Trophoblast cell (in vitro differentiated cells and primary cell): ENCODE measurements at regions not wholly inside any gene's neighbourhood (a gene's known extent, or its start where the extent isn't known, plus 50 kb on each side); places are given as distances from the start of the nearest gene placed in this dataset.

Experiments
- DNase-seq, 2 donors: peaks; one replicate each; pipeline ENCODE4 v3.0.0-alpha.2; 2016
- H2AFZ ChIP-seq: 2 replicates; pipeline ENCODE4 v1.6.1; 2013; ENCODE audit warnings: low read length, moderate library complexity, mild to moderate bottlenecking; ENCODE audit not compliant: insufficient read depth, poor library complexity
- H2AK5ac ChIP-seq: 2 replicates; pipeline ENCODE4 v1.6.1; 2013; ENCODE audit warnings: mild to moderate bottlenecking, low read length
- H2BK120ac ChIP-seq: 2 replicates; pipeline ENCODE4 v1.6.1; 2013; ENCODE audit warnings: low read length, mild to moderate bottlenecking, moderate library complexity; ENCODE audit not compliant: insufficient read depth, poor library complexity
- H2BK12ac ChIP-seq: 2 replicates; pipeline ENCODE4 v1.6.1; 2013; ENCODE audit warnings: mild to moderate bottlenecking, low read length, moderate library complexity
- H2BK5ac ChIP-seq: 2 replicates; pipeline ENCODE4 v1.6.1; 2013; ENCODE audit warnings: low read length, low read depth, moderate library complexity, mild to moderate bottlenecking; ENCODE audit not compliant: poor library complexity
- H3K14ac ChIP-seq: 2 replicates; pipeline ENCODE4 v1.6.1; 2013; ENCODE audit warnings: mild to moderate bottlenecking, low read length
- H3K18ac ChIP-seq: 2 replicates; pipeline ENCODE4 v1.6.1; 2013; ENCODE audit warnings: mild to moderate bottlenecking, low read length
- H3K23ac ChIP-seq: 2 replicates; pipeline ENCODE4 v1.6.1; 2013; ENCODE audit warnings: low read length
- H3K27ac ChIP-seq: 2 replicates; pipeline ENCODE4 v1.5.1; 2013; ENCODE audit warnings: low read depth, mild to moderate bottlenecking, inconsistent platforms, low read length, moderate library complexity
- H3K27me3 ChIP-seq: 2 replicates; pipeline ENCODE4 v1.6.1; 2013; ENCODE audit warnings: inconsistent platforms, mild to moderate bottlenecking, low read length, moderate library complexity; ENCODE audit not compliant: insufficient read depth
- H3K36me3 ChIP-seq, 2 experiments: 1 replicate in 1 of 2; 2 replicates in 1 of 2; pipeline ENCODE4 v1.6.1; 2013; ENCODE audit warnings: low read length in 2 of 2, mild to moderate bottlenecking in 2 of 2, moderate library complexity in 1 of 2; ENCODE audit not compliant: insufficient read depth in 2 of 2, control insufficient read depth in 1 of 2
- H3K4ac ChIP-seq: 2 replicates; pipeline ENCODE4 v1.6.1; 2013; ENCODE audit warnings: low read depth, mild to moderate bottlenecking, low read length, moderate library complexity
- H3K4me1 ChIP-seq, 2 experiments: 1 replicate in 1 of 2; 2 replicates in 1 of 2; pipeline ENCODE4 v1.6.1; 2013; ENCODE audit warnings: low read length in 2 of 2, mild to moderate bottlenecking in 2 of 2, moderate library complexity in 1 of 2; ENCODE audit not compliant: insufficient read depth in 2 of 2, control insufficient read depth in 1 of 2
- H3K4me2 ChIP-seq: 2 replicates; pipeline ENCODE4 v1.6.1; 2013; ENCODE audit warnings: inconsistent platforms, mild to moderate bottlenecking, low read length, moderate library complexity
- H3K4me3 ChIP-seq: 2 replicates; pipeline ENCODE4 v1.5.1; 2013; ENCODE audit warnings: mild to moderate bottlenecking, low read depth, low read length, inconsistent platforms
- H3K79me1 ChIP-seq: one replicate; pipeline ENCODE4 v1.6.1; 2013; ENCODE audit warnings: low read length
- H3K79me2 ChIP-seq: 2 replicates; pipeline ENCODE4 v1.6.1; 2013; ENCODE audit warnings: low read length, mild to moderate bottlenecking; ENCODE audit not compliant: control insufficient read depth, insufficient read depth, poor library complexity
- H3K9ac ChIP-seq: 2 replicates; pipeline ENCODE4 v1.6.1; 2013; ENCODE audit warnings: mild to moderate bottlenecking, low read length
- H3K9me3 ChIP-seq: 2 replicates; pipeline ENCODE4 v1.6.1; 2013; ENCODE audit warnings: low read depth, mild to moderate bottlenecking, control low read depth, inconsistent platforms, low read length; ENCODE audit not compliant: insufficient read depth
- H4K12ac ChIP-seq: 2 replicates; pipeline ENCODE4 v1.6.1; 2013; ENCODE audit warnings: low read depth, mild to moderate bottlenecking, low read length, moderate library complexity
- H4K8ac ChIP-seq: 2 replicates; pipeline ENCODE4 v1.6.1; 2013; ENCODE audit warnings: low read depth, mild to moderate bottlenecking, low read length, moderate library complexity
- H4K91ac ChIP-seq: one replicate; pipeline ENCODE4 v1.6.1; 2013; ENCODE audit warnings: low read depth, mild to moderate bottlenecking, low read length, moderate library complexity
- WGBS: extraction: QIAGEN DNeasy Blood & Tissue Kit; methylation state at CpG from one replicate; pipeline ENCODE4 v1.1.7; 2013; ENCODE audit warnings: missing lambda C conversion rate; ENCODE audit not compliant: insufficient read length, insufficient coverage; ENCODE audit errors: extremely low coverage; 5-methylcytosine and 5-hydroxymethylcytosine counted together

DNA sequence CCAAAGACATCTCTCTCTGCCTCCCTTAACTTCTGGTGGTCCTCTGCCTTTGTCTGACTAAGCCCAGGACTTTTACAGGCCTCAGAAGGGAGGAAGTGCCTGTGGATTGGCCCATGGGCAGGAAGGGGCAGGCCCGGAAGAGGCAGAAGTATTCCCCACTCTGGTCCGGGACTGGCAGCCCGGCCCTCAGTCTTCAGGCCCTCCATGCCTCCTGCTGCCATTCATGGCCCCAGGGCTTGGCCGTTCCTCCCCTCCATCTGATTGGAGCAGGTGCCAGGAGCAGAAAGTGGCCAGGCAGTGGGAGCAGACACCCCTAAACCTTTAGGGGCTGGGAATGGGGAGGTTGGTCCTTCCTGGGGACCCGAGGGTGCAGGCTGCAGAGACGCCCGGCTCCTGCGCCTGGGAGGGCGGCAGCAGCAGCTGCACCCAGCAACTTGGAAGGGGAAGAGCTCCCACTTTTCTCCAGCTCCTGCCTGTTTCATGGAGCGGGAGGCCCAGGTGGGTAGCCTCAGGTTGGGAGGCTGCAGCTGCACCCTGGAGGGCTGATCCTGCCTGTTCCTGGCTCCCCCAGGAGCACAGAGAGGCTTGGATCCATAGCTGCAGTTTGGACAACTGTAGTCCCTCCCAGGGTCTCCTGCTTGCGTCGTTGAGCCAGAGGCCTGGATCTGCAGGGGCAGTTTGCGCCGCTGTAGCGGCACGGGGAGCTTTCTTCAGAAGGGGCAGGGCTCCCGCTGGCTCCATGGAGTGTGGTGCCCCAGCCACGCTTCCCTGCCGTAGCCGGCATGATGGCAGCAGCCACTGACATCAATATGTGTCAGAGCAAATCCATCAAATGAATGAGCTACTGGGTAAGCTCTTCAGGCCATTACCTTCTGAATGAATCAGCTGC is 661.5 kb upstream of the NUDT12 start:
- no peaks in the 10 kb centered on the region for H3K79me2 ChIP-seq
- no peak overlapping the region for H4K91ac ChIP-seq
- H4K8ac ChIP-seq = no peak overlapping the region
- H2BK12ac ChIP-seq = no peak overlapping the region
- no peak overlapping the region for H3K23ac ChIP-seq
- no peaks in the 10 kb centered on the region for H3K4me1 ChIP-seq
- no peak overlapping the region for H2AK5ac ChIP-seq
- no peak overlapping the region for H3K9ac ChIP-seq
- H2BK120ac ChIP-seq = no peak overlapping the region
- H3K27ac ChIP-seq = no peak overlapping the region
- no peaks in the 10 kb centered on the region for H3K79me1 ChIP-seq
- no peak overlapping the region for H3K4ac ChIP-seq
- no peak overlapping the region for H2BK5ac ChIP-seq
- no peak overlapping the region for H3K14ac ChIP-seq
- no CpG with 5 or more reads among the region's 20 CpGs for WGBS
- no peak overlapping the region for H3K4me3 ChIP-seq
- H3K27me3 ChIP-seq = no peaks in the 10 kb centered on the region
- no peaks in the 10 kb centered on the region for H3K9me3 ChIP-seq
- DNase-seq = no peak
- no peak overlapping the region for H3K4me2 ChIP-seq
- H3K18ac ChIP-seq = no peak overlapping the region
- no peaks in the 10 kb centered on the region for H3K36me3 ChIP-seq
- no peak overlapping the region for H4K12ac ChIP-seq
- H2AFZ ChIP-seq = no peak overlapping the region

DNA sequence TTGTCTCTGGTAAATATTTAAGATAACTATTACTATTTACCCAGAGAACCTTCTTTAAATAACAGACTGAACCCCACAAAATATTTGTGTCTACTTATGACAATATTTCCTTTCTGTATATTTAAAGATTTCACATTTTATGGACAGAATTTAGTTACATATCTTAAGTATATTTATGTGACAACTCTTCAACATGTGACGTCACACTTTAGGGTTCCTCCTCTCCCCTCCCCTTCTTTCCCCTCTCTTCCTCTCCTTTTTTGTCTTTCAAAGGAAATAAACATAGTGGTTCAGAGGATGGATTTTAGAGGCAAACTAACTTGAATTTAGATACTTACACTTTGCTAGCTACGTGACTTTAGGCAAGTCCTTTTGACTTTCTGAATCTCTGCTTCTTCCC is 655.6 kb upstream of the NUDT12 start:
- Histone ChIP-seq H3K4me2 (no peak overlapping the region), H3K36me3 (no peaks in the 10 kb centered on the region), H4K12ac (no peak overlapping the region), H3K23ac (no peak overlapping the region), H2BK12ac (no peak overlapping the region), H2BK120ac (no peak overlapping the region), H3K4me3 (no peak overlapping the region), H3K4ac (no peak overlapping the region), H2BK5ac (no peak overlapping the region), H2AFZ (no peak overlapping the region), H3K14ac (no peak overlapping the region), H4K8ac (no peak overlapping the region), H3K9ac (no peak overlapping the region), H3K18ac (no peak overlapping the region), H4K91ac (no peak overlapping the region), H3K27me3 (no peaks in the 10 kb centered on the region), H3K9me3 (no peaks in the 10 kb centered on the region), H3K79me1 (no peaks in the 10 kb centered on the region), H3K4me1 (no peaks in the 10 kb centered on the region), H3K79me2 (no peaks in the 10 kb centered on the region), H3K27ac (no peak overlapping the region), H2AK5ac (no peak overlapping the region)
- DNase-seq = no peak
- no CpG with 5 or more reads among the region's 2 CpGs for WGBS

DNA sequence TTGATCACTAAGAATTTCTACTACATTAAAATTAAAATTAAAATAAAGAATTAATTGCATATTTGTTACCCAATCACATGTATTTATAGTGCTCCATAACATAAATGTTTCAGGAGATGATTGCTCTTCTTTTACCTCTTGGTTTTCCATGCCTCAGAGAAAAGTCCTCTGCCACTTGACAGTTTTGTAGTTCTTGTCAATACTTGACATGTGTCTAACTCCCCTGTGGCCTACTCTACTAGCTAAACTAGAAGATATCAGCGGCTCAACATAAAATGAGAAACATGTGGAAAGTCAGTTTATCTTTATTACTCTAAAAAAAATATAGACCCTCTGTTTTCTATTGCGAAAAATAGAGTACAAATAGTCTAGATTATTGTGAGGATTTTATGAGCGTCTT is 650.6 kb upstream of the NUDT12 start:
- Histone ChIP-seq H2BK5ac (no peak overlapping the region), H3K27me3 (no peaks in the 10 kb centered on the region), H2AFZ (no peak overlapping the region), H3K27ac (no peak overlapping the region), H3K4ac (no peak overlapping the region), H2AK5ac (no peak overlapping the region), H3K79me1 (no peaks in the 10 kb centered on the region), H4K12ac (no peak overlapping the region), H3K4me1 (no peaks in the 10 kb centered on the region), H3K4me2 (no peak overlapping the region), H2BK12ac (no peak overlapping the region), H4K8ac (no peak overlapping the region), H3K9me3 (no peaks in the 10 kb centered on the region), H3K4me3 (no peak overlapping the region), H3K23ac (no peak overlapping the region), H2BK120ac (no peak overlapping the region), H3K18ac (no peak overlapping the region), H3K79me2 (no peaks in the 10 kb centered on the region), H3K36me3 (no peaks in the 10 kb centered on the region), H3K9ac (no peak overlapping the region), H4K91ac (no peak overlapping the region), H3K14ac (no peak overlapping the region)
- DNase-seq = no peak
- no CpG with 5 or more reads among the region's 3 CpGs for WGBS

DNA sequence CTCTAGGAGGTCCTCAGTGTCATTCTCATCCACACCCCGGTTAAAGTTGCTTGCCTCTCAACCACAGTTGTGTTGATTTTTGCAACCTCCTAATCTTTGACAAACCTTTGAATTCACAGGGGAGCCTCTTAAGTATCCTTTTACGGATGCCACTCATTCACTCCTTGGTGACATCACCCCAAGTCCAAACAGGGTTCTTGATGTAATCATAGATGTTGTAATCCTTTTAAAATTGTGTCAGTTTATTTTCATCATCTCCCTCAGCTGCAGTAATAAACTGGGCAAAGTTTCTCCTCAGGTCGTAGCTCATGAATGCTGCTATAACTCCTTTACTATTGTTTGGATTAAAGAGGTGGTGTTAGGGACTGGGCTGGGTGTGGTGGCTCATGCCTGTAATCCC is 637.2 kb upstream of the NUDT12 start:
- Histone ChIP-seq H2AK5ac (no peak overlapping the region), H4K12ac (no peak overlapping the region), H3K79me1 (no peaks in the 10 kb centered on the region), H2BK12ac (no peak overlapping the region), H3K4ac (no peak overlapping the region), H2BK120ac (no peak overlapping the region), H3K27ac (no peak overlapping the region), H3K79me2 (no peaks in the 10 kb centered on the region), H3K36me3 (no peaks in the 10 kb centered on the region), H3K4me1 (no peaks in the 10 kb centered on the region), H3K27me3 (no peaks in the 10 kb centered on the region), H3K4me2 (no peak overlapping the region), H4K8ac (no peak overlapping the region), H2AFZ (no peak overlapping the region), H3K23ac (no peak overlapping the region), H3K18ac (no peak overlapping the region), H3K9ac (no peak overlapping the region), H3K4me3 (no peak overlapping the region), H4K91ac (no peak overlapping the region), H3K14ac (no peak overlapping the region), H3K9me3 (no peaks in the 10 kb centered on the region), H2BK5ac (no peak overlapping the region)
- WGBS = no CpG with 5 or more reads among the region's 3 CpGs
- no peak for DNase-seq
